ENCODE measurements at regions not wholly inside any gene's neighbourhood (a gene's known extent, or its start where the extent isn't known, plus 50 kb on each side); places are given as distances from the start of the nearest gene placed in this dataset.

DNA sequence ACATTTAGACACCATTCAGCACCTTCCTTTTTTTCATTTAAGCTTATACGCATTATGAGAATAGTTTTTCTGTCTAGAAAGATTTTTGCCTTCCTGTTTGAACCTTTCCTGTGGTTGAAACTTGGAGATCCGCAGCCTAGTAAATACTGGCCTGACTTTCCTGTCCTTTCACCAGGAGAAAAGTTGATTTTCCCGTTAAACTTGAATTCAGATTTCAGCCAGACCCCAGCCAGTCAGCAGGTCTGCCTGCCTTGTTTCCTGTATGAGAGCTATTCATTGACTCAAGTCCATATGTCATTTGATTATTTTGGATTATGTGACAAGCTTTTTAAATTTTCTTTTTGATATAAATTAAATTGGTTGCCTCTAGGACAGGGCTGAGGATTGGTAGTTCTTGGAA, 71.5 kb downstream of the EVX1 start:
- H3K9me3 ChIP-seq (ENCODE audit: insufficient read depth in 2 of 2, low read depth in 1 of 2, low read length in 1 of 2): no peaks in the 10 kb centered on the region
- H2AFZ ChIP-seq (ENCODE audit: low read length): no peak overlapping the region
- no peak for DNase-seq (ENCODE audit: low read depth in 1 of 2, low spot score in 2 of 2)
- no peak overlapping the region for H2BK20ac ChIP-seq (ENCODE audit: low read length)
- H3K23me2 ChIP-seq (ENCODE audit: low read depth, low read length): no peaks in the 10 kb centered on the region
- H3K27ac ChIP-seq (ENCODE audit: low read depth, low read length): no peak overlapping the region
- no peak overlapping the region for H4K5ac ChIP-seq (ENCODE audit: insufficient read length, low read depth, low read length)
- no peak overlapping the region for H3K9ac ChIP-seq (replicated peaks in 1 of 4; ENCODE audit: extremely low read depth in 1 of 4, low read depth in 3 of 4, low read length in 3 of 4)
- WGBS, 2 experiments (ENCODE audit: extremely low coverage in 1 of 2, insufficient coverage in 1 of 2, insufficient read length in 1 of 2, insufficient replicate concordance in 2 of 2, low coverage in 1 of 2, low lambda C conversion rate in 2 of 2, missing lambda C conversion rate in 1 of 2): 84% methylated on average over 3 of the region's 3 CpGs; no CpG with 5 or more reads in 1 of the 2 experiments
- H4K20me1 ChIP-seq (replicated peaks in 1 of 2; ENCODE audit: control insufficient read depth in 1 of 2, insufficient read depth in 2 of 2, low read length in 2 of 2): no peaks in the 10 kb centered on the region
- no peak overlapping the region for H4K91ac ChIP-seq (replicated peaks; ENCODE audit: insufficient read length, low read length)
- H3K23ac ChIP-seq (ENCODE audit: insufficient read length): no peak overlapping the region
- POLR2A ChIA-PET (ENCODE audit: partially characterized antibody): interaction anchor here (0.7 to 0.9 kb wide), 3 partner anchors 13 to 708 kb away, joined by 3 read pairs; no protein-coding TSS in a partner anchor
- no peak overlapping the region for H3K14ac ChIP-seq (ENCODE audit: insufficient read length)
- no peak overlapping the region for H2BK15ac ChIP-seq (ENCODE audit: low read length)
- no peak for TF ChIP-seq SIX5 (IDR thresholded peaks at IDR 0.05; ENCODE audit: low read depth, low read length)
- TF ChIP-seq CHD1 (IDR thresholded peaks at IDR 0.05; ENCODE audit: low read depth, low read length): no peak
- no peak for TF ChIP-seq SIN3A (conservative IDR thresholded peaks at IDR 0.05 in 1 of 2, IDR thresholded peaks at IDR 0.05 in 1 of 2; ENCODE audit: low read depth in 1 of 2, low read length in 2 of 2)
- TF ChIP-seq TCF12 (IDR thresholded peaks at IDR 0.05; ENCODE audit: low read depth, low read length): no peak
- TF ChIP-seq ASH2L (IDR thresholded peaks at IDR 0.05; ENCODE audit: low read length): no peak
- TF ChIP-seq KDM1A (IDR thresholded peaks at IDR 0.05; ENCODE audit: borderline replicate concordance, low read length): no peak
- no peaks in the 10 kb centered on the region for H3K36me3 ChIP-seq (ENCODE audit: control insufficient read depth in 2 of 4, insufficient read depth in 4 of 4, low read length in 3 of 4)
- H4K8ac ChIP-seq (ENCODE audit: extremely low read depth, insufficient read depth, low read length): no peak overlapping the region
- no peaks in the 10 kb centered on the region for H3K79me2 ChIP-seq (ENCODE audit: control insufficient read depth in 1 of 2, insufficient read depth in 2 of 2, low read length in 2 of 2)
- no peak overlapping the region for H3K56ac ChIP-seq (replicated peaks; ENCODE audit: insufficient read length, low read depth, low read length)
- CTCF ChIA-PET (ENCODE audit: partially characterized antibody): interaction anchor here (0.8 to 1.8 kb wide), 7 partner anchors 12 to 118 kb away, joined by 3 to 7 read pairs (median 3); no protein-coding TSS in a partner anchor
- H2BK12ac ChIP-seq (ENCODE audit: low read depth, low read length): no peak overlapping the region
- no peaks in the 10 kb centered on the region for H3K79me1 ChIP-seq (ENCODE audit: low read depth, low read length)
- H3K4me1 ChIP-seq (replicated peaks in 1 of 4; ENCODE audit: control insufficient read depth in 3 of 4, insufficient read depth in 4 of 4, low read length in 3 of 4): peaks cover 0 to 6% (median 4%) of the 10 kb centered on the region in 4 experiments; a peak in 4 of 7 replicates
- no peak overlapping the region for H2BK5ac ChIP-seq (ENCODE audit: low read depth, low read length)
- FAIRE-seq: no peak
- no peak overlapping the region for H3K4me3 ChIP-seq (ENCODE audit: extremely low read depth in 1 of 4, insufficient read depth in 2 of 4, low read depth in 3 of 4, low read length in 4 of 4)
- no peak overlapping the region for H3K4me2 ChIP-seq (ENCODE audit: insufficient read depth in 1 of 2, low read depth in 2 of 2, low read length in 2 of 2)
- no peak overlapping the region for H3K18ac ChIP-seq (ENCODE audit: extremely low read depth, low read length)
- no peak overlapping the region for H2BK120ac ChIP-seq (replicated peaks; ENCODE audit: low read depth, low read length)
- H3K4ac ChIP-seq (replicated peaks; ENCODE audit: insufficient read length, low read depth, low read length): no peak overlapping the region
- H2AK5ac ChIP-seq (ENCODE audit: low read depth, low read length): no peak overlapping the region
- H3K27me3 ChIP-seq (replicated peaks in 1 of 4; ENCODE audit: control insufficient read depth in 3 of 4, extremely low read depth in 1 of 4, insufficient read depth in 3 of 4, low read length in 3 of 4): no peaks in the 10 kb centered on the region
